ENCODE measurements at regions not wholly inside any gene's neighbourhood (a gene's known extent, or its start where the extent isn't known, plus 50 kb on each side); places are given as distances from the start of the nearest gene placed in this dataset.

- TF ChIP-seq EZH2phosphoT487 (conservative IDR thresholded peaks at IDR 0.05; ENCODE audit: low read length) (no peak), CTCF (IDR thresholded peaks at IDR 0.05; ENCODE audit: insufficient read depth, low read length, poor library complexity, severe bottlenecking) (no peak)
- Histone ChIP-seq H3K4me3 (ENCODE audit: insufficient read depth, low read length, poor library complexity, severe bottlenecking) (no peak overlapping the region), H3K4me2 (ENCODE audit: low read depth, low read length, poor library complexity, severe bottlenecking) (no peak overlapping the region)
These were observed 152.5 kb downstream of the DMRT2 start for GRCh38 chr9:1202512-1203280.

GRCh38 chr9:1207686-1208085 lies 157.5 kb downstream of the DMRT2 start:
- Histone ChIP-seq H3K79me2 (ENCODE audit: insufficient read depth, low read length) (no peaks in the 10 kb centered on the region), H3F3A (ENCODE audit: insufficient read depth) (no peaks in the 10 kb centered on the region), H3K4me3 (ENCODE audit: insufficient read depth, low read length, poor library complexity, severe bottlenecking) (no peak overlapping the region), H3K27ac (ENCODE audit: low read depth, low read length) (no peak overlapping the region), H3K36me3 (ENCODE audit: low read length) (no peaks in the 10 kb centered on the region), H4K20me1 (ENCODE audit: low read depth, low read length) (no peaks in the 10 kb centered on the region), H3K4me2 (ENCODE audit: low read depth, low read length, poor library complexity, severe bottlenecking) (no peak overlapping the region), H2AFZ (ENCODE audit: low read depth, low read length, severe bottlenecking) (no peak overlapping the region), H3K9ac (ENCODE audit: low read length) (no peak overlapping the region), H3K27me3 (ENCODE audit: low read length) (no peaks in the 10 kb centered on the region), H3K9me2 (replicated peaks; ENCODE audit: insufficient read depth, low read length) (no peaks in the 10 kb centered on the region), H3K9me3 (ENCODE audit: insufficient read depth, low read length) (no peaks in the 10 kb centered on the region)
- no peak for TF ChIP-seq CTCF (IDR thresholded peaks at IDR 0.05; ENCODE audit: insufficient read depth, low read length, poor library complexity, severe bottlenecking)
- TF ChIP-seq EZH2phosphoT487 (conservative IDR thresholded peaks at IDR 0.05; ENCODE audit: low read length) = no peak

More at GRCh38 chr9:1202512-1203280, 152.5 kb downstream of the DMRT2 start:
- Histone ChIP-seq H3K9me2 (replicated peaks; ENCODE audit: insufficient read depth, low read length) (no peaks in the 10 kb centered on the region), H3K79me2 (ENCODE audit: insufficient read depth, low read length) (no peaks in the 10 kb centered on the region), H2AFZ (ENCODE audit: low read depth, low read length, severe bottlenecking) (no peak overlapping the region), H3K27ac (ENCODE audit: low read depth, low read length) (no peak overlapping the region), H3K36me3 (ENCODE audit: low read length) (no peaks in the 10 kb centered on the region), H3K9me3 (ENCODE audit: insufficient read depth, low read length) (no peaks in the 10 kb centered on the region), H3F3A (ENCODE audit: insufficient read depth) (no peaks in the 10 kb centered on the region), H3K27me3 (ENCODE audit: low read length) (no peaks in the 10 kb centered on the region), H3K9ac (ENCODE audit: low read length) (no peak overlapping the region), H4K20me1 (ENCODE audit: low read depth, low read length) (no peaks in the 10 kb centered on the region)

GRCh38 chr9:1208157-1208556 lies 158.0 kb downstream of the DMRT2 start:
- Histone ChIP-seq H3K9me2 (replicated peaks; ENCODE audit: insufficient read depth, low read length) (no peaks in the 10 kb centered on the region), H3K79me2 (ENCODE audit: insufficient read depth, low read length) (no peaks in the 10 kb centered on the region), H3K36me3 (ENCODE audit: low read length) (no peaks in the 10 kb centered on the region), H2AFZ (ENCODE audit: low read depth, low read length, severe bottlenecking) (no peak overlapping the region), H4K20me1 (ENCODE audit: low read depth, low read length) (no peaks in the 10 kb centered on the region), H3K27me3 (ENCODE audit: low read length) (no peaks in the 10 kb centered on the region), H3F3A (ENCODE audit: insufficient read depth) (no peaks in the 10 kb centered on the region), H3K4me3 (ENCODE audit: insufficient read depth, low read length, poor library complexity, severe bottlenecking) (no peak overlapping the region), H3K9me3 (ENCODE audit: insufficient read depth, low read length) (no peaks in the 10 kb centered on the region), H3K27ac (ENCODE audit: low read depth, low read length) (no peak overlapping the region), H3K9ac (ENCODE audit: low read length) (no peak overlapping the region), H3K4me2 (ENCODE audit: low read depth, low read length, poor library complexity, severe bottlenecking) (no peak overlapping the region)
- no peak for TF ChIP-seq CTCF (IDR thresholded peaks at IDR 0.05; ENCODE audit: insufficient read depth, low read length, poor library complexity, severe bottlenecking)
- TF ChIP-seq EZH2phosphoT487 (conservative IDR thresholded peaks at IDR 0.05; ENCODE audit: low read length) = no peak
